GM08714 (cell line): ENCODE measurements at regions not wholly inside any gene's neighbourhood (a gene's known extent, or its start where the extent isn't known, plus 50 kb on each side); places are given as distances from the start of the nearest gene placed in this dataset.
"Not testable (repeated sequence)": the region's sequence is repeated elsewhere in the genome, so short reads cannot be mapped to it uniquely, and the experiment has no call there.

Experiments
- H3K4me3 ChIP-seq: fragments of 200-500 bp; sonication (Bioruptor generic); 2 replicates; pipeline ENCODE4 v1.5.1; 2014; ENCODE audit warnings: mild to moderate bottlenecking, low read length, inconsistent platforms
- ZNF274 ChIP-seq: IDR thresholded peaks from 2 replicates; pipeline ENCODE4 v1.6.1; 2012; ENCODE audit warnings: mild to moderate bottlenecking, low read depth, low read length

GRCh38 chr6:150514806-150515380 is 84.8 kb upstream of the PLEKHG1 start:
- TF ChIP-seq ZNF274 = no peak

GRCh38 chr6:150516199-150516598 is 83.5 kb upstream of the PLEKHG1 start:
- H3K4me3 ChIP-seq = no peak overlapping the region
- no peak for TF ChIP-seq ZNF274

More at GRCh38 chr6:150514806-150515380, 84.8 kb upstream of the PLEKHG1 start:
- H3K4me3 ChIP-seq = no peak overlapping the region

GRCh38 chr6:150517175-150517574 is 82.5 kb upstream of the PLEKHG1 start:
- no peak overlapping the region for H3K4me3 ChIP-seq
- TF ChIP-seq ZNF274 = no peak

GRCh38 chr6:150521482-150521881 is 78.2 kb upstream of the PLEKHG1 start:
- no peak overlapping the region for H3K4me3 ChIP-seq
- TF ChIP-seq ZNF274 = no peak

- not testable (repeated sequence) for H3K4me3 ChIP-seq
These were observed 76.5 kb upstream of the PLEKHG1 start for GRCh38 chr6:150523216-150523615.

- H3K4me3 ChIP-seq = no peak overlapping the region
- TF ChIP-seq ZNF274 = no peak
These were observed 74.4 kb upstream of the PLEKHG1 start for GRCh38 chr6:150525300-150525699.

- no peak overlapping the region for H3K4me3 ChIP-seq
- TF ChIP-seq ZNF274 = no peak
These were observed 72.6 kb upstream of the PLEKHG1 start for GRCh38 chr6:150527100-150527499.

- H3K4me3 ChIP-seq = no peak overlapping the region
- TF ChIP-seq ZNF274 = no peak
These were observed 70.9 kb upstream of the PLEKHG1 start for GRCh38 chr6:150528648-150529285.

GRCh38 chr6:150529646-150530045 is 70.0 kb upstream of the PLEKHG1 start:
- H3K4me3 ChIP-seq = no peak overlapping the region
- no peak for TF ChIP-seq ZNF274

GRCh38 chr6:150531957-150532356 is 67.7 kb upstream of the PLEKHG1 start:
- no peak overlapping the region for H3K4me3 ChIP-seq

GRCh38 chr6:150534553-150534952 is 65.1 kb upstream of the PLEKHG1 start:
- H3K4me3 ChIP-seq = no peak overlapping the region
- TF ChIP-seq ZNF274 = no peak

More at GRCh38 chr6:150531957-150532356, 67.7 kb upstream of the PLEKHG1 start:
- TF ChIP-seq ZNF274 = no peak

- H3K4me3 ChIP-seq = no peak overlapping the region
- TF ChIP-seq ZNF274 = no peak
These were observed 64.4 kb upstream of the PLEKHG1 start for GRCh38 chr6:150535151-150535804.

GRCh38 chr6:150535818-150536220 is 63.9 kb upstream of the PLEKHG1 start:
- H3K4me3 ChIP-seq = no peak overlapping the region
- no peak for TF ChIP-seq ZNF274

- H3K4me3 ChIP-seq = no peak overlapping the region
- TF ChIP-seq ZNF274 = no peak
These were observed 62.9 kb upstream of the PLEKHG1 start for GRCh38 chr6:150536835-150537234.

GRCh38 chr6:150537491-150537890 is 62.2 kb upstream of the PLEKHG1 start:
- no peak for TF ChIP-seq ZNF274
- H3K4me3 ChIP-seq = no peak overlapping the region
